Peyer's patch (tissue), 4 donors: ENCODE measurements at regions not wholly inside any gene's neighbourhood (a gene's known extent, or its start where the extent isn't known, plus 50 kb on each side); places are given as distances from the start of the nearest gene placed in this dataset.

Experiments
- CTCF ChIP-seq, 6 experiments: fragments of 450-650 bp in 4 of 6; fragments of 200-600 bp in 2 of 6; sonication (generic) in 1 of 6; IDR thresholded peaks; one replicate each; pipeline ENCODE4 v1.5.1; 2017 to 2019; ENCODE audit warnings: antibody characterized with exemption in 6 of 6, mild to moderate bottlenecking in 3 of 6, moderate library complexity in 1 of 6
- POLR2A ChIP-seq, 2 donors: fragments of 450-650 bp; IDR thresholded peaks; one replicate each; pipeline ENCODE4 v1.5.1; 2017; ENCODE audit warnings: antibody characterized with exemption in 2 of 2, mild to moderate bottlenecking in 2 of 2, moderate library complexity in 2 of 2

GRCh38 chr10:6929148-6929830 is 349.2 kb upstream of the PRKCQ start:
- no peak for TF ChIP-seq CTCF (IDR thresholded peaks at IDR 0.05)
- TF ChIP-seq POLR2A (IDR thresholded peaks at IDR 0.05): no peak
